ENCODE measurements at regions not wholly inside any gene's neighbourhood (a gene's known extent, or its start where the extent isn't known, plus 50 kb on each side); places are given as distances from the start of the nearest gene placed in this dataset.

- no peak for DNase-seq
Observed at GRCh38 chr6:94511502-94512088, 1065.7 kb upstream of the MANEA start.

- DNase-seq: no peak
Observed at GRCh38 chr6:94510877-94511276, 1066.5 kb upstream of the MANEA start.

GRCh38 chr6:94501516-94501915, 1075.8 kb upstream of the MANEA start:
- DNase-seq: no peak

- no peak for DNase-seq
Observed at GRCh38 chr6:94498099-94498498, 1078.7 kb upstream of the EPHA7 start.

- no peak for DNase-seq
Observed at GRCh38 chr6:94494500-94494899, 1075.1 kb upstream of the EPHA7 start.

GRCh38 chr6:94487371-94487770, 1068.0 kb upstream of the EPHA7 start:
- no peak for DNase-seq

- DNase-seq: no peak
Observed at GRCh38 chr6:94478133-94479005, 1059.0 kb upstream of the EPHA7 start.

GRCh38 chr6:94468830-94469229, 1049.5 kb upstream of the EPHA7 start:
- DNase-seq: no peak

- no peak for DNase-seq
Observed at GRCh38 chr6:94464018-94464510, 1044.7 kb upstream of the EPHA7 start.

- DNase-seq: no peak
Observed at GRCh38 chr6:94463306-94463705, 1043.9 kb upstream of the EPHA7 start.

- no peak for DNase-seq
Observed at GRCh38 chr6:94462231-94462630, 1042.9 kb upstream of the EPHA7 start.

GRCh38 chr6:94456266-94456665, 1036.9 kb upstream of the EPHA7 start:
- no peak for DNase-seq

- DNase-seq: no peak
Observed at GRCh38 chr6:94454231-94454630, 1034.9 kb upstream of the EPHA7 start.

GRCh38 chr6:94446120-94446519, 1026.8 kb upstream of the EPHA7 start:
- no peak for DNase-seq

- no peak for DNase-seq
Observed at GRCh38 chr6:94443701-94444100, 1024.3 kb upstream of the EPHA7 start.

- DNase-seq: no peak
Observed at GRCh38 chr6:94424692-94425091, 1005.3 kb upstream of the EPHA7 start.

GRCh38 chr6:94417363-94417762, 998.0 kb upstream of the EPHA7 start:
- no peak for DNase-seq

- no peak for DNase-seq
Observed at GRCh38 chr6:94414041-94414440, 994.7 kb upstream of the EPHA7 start.

GRCh38 chr6:94401311-94401710, 982.0 kb upstream of the EPHA7 start:
- DNase-seq: no peak

- DNase-seq: no peak
Observed at GRCh38 chr6:94394822-94395221, 975.5 kb upstream of the EPHA7 start.

- DNase-seq: no peak
Observed at GRCh38 chr6:94389218-94389617, 969.9 kb upstream of the EPHA7 start.

GRCh38 chr6:94377835-94378234, 958.5 kb upstream of the EPHA7 start:
- no peak for DNase-seq

GRCh38 chr6:94376876-94377275, 957.5 kb upstream of the EPHA7 start:
- no peak for DNase-seq

- DNase-seq: no peak
Observed at GRCh38 chr6:94372229-94372628, 952.9 kb upstream of the EPHA7 start.

All from skin of body (tissue), 1 donor.